T1000 (cell line): ENCODE measurements at regions not wholly inside any gene's neighbourhood (a gene's known extent, or its start where the extent isn't known, plus 50 kb on each side); places are given as distances from the start of the nearest gene placed in this dataset.

Experiments used
- DNase-seq: peaks from one replicate; lab custom pipeline; 2025; ENCODE audit warnings: mixed read lengths; lab: John Stamatoyannopoulos, UW

DNA sequence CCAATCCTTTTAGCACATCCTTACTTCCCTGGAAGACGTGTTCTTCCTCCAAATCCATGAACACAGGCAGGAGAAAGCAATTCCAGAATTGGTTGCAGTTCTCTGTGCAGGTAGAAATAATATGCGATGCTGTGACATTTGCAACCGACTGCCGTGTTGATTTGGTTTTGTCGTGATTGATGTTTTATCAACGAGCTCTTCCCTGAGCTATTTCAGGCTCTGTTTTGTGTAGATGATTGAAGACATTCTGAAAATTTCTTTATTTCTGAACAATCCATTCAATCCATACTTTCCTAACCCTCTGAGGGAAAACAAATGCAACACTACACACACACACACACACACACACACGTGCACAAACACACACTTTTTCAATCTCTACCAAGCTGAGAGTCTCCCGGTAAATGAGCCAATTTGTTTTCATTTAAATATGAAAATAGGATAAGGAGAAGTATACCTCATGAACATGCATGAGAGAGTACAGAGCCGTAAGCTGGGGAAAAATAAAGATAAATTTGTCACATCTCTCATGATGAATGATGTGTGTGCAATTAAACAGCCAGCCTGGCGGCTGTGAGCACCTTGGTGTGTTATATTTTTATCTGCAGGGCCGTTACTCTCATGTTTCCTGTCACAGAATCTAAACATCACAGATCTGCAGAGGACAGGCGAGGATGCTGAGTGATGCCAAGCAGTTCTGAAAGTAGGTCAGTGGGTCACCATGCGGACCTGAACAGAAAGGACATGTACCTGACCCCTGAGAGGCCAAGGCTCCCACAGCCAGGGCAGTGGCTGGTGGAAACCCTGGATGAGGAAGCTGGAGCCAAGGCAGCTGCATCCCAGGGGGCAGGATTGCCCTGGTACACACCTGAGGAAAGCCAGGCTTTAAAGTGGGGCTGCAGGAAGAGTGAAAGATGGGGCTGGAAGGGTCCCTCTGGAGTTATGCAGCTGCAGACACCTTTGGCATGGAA lies 64.8 kb downstream of the PDCL3 start:
- no peak for DNase-seq

DNA sequence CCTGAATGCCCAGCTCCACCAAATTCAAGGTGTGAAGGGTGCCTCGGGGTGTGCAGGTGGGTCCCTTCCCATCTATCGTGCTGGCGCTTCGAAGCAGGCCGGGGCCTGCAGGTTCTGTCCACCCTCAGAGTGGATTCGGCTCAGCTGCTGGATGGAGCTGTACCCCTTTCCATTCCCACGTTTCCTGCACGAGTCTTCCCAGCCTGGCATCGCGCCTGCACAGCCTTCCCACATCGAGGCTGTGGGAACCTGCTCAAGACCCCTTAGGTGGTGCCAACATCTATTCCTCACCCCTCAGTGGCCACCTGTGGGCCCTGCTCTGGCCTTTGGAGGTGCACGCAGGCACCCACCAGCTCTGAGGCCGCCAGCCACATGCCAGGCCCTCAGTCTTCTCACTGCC lies 65.7 kb downstream of the PDCL3 start:
- DNase-seq: no peak

DNA sequence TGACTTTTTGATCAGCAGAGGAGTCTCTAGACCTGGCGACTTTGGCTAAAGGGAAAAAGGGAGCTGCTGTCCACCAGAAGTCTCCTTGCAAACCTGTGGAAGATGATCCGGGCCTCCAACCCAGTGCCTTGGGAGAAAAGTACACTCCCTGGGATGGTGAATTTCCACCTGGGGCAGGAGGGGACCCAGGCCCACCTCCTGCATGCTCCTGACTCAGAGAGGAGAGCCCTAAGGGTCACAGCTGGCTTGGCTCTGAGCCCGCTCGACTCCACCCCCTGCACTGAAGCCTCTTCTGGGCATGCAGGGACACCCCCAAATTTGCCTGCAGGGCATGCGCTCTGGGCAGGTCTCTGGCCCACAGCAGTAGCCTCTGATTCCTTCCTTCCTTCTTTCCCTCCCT lies 66.5 kb downstream of the PDCL3 start:
- no peak for DNase-seq

- no peak for DNase-seq
Observed at GRCh38 chr2:100630473-100630977, 67.7 kb downstream of the PDCL3 start.

- no peak for DNase-seq
Observed at GRCh38 chr2:100632037-100632436, 69.2 kb downstream of the PDCL3 start.

DNA sequence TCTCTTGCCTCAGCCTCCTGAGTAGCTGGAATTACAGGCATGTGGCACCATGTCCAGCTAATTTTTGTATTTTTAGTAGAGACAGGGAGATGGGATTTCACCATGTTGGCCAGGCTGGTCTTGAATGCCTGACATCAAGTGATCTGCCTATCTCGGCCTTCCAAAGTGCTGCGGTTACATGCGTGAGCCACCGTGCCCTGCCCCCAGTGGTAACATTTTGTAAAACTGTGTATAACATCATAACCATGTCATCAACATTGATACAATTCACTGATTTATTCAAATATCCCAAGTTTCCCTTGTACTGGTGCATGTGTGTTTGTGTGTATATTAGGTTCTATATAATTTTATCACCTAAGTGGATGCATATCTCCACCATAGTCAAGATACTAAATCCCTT lies 70.0 kb downstream of the PDCL3 start:
- no peak for DNase-seq

GRCh38 chr2:100639588-100640390 lies 77.0 kb downstream of the PDCL3 start:
- no peak for DNase-seq

DNA sequence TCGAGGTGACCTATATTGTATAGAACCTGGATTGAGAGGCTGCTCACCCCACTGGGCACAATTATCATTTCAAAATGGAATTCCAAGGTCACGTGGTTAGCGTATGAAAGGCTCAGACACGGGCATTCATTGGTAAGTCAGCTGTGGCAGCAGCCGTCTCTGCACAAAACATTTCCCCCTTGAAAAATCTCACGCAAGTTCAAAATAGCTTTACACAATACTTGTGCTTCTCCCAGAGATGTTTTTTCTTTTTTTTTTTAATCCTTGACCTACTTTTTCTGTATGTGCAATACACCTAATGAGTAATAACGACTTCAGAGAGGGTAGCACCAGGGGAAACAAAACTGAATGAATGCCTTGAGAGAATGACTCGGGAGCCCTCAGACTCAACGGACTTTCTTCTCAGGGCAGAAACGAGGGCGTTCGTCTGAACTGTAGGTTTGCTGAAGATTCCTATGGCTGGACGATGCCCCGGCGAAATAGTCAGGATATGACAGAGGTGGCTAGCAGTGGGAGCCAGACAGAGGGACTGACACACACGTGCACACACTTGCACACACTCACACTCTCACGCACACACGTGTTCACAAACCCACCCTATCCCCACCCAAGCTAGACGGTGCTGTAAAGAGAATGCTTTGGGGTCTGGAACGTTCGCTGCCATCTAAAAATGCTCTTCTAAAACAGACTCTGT lies 77.8 kb downstream of the PDCL3 start:
- no peak for DNase-seq

- no peak for DNase-seq
Observed at GRCh38 chr2:100641125-100641435, 78.3 kb downstream of the PDCL3 start.

- no peak for DNase-seq
Observed at GRCh38 chr2:100642425-100642824, 79.6 kb downstream of the PDCL3 start.

DNA sequence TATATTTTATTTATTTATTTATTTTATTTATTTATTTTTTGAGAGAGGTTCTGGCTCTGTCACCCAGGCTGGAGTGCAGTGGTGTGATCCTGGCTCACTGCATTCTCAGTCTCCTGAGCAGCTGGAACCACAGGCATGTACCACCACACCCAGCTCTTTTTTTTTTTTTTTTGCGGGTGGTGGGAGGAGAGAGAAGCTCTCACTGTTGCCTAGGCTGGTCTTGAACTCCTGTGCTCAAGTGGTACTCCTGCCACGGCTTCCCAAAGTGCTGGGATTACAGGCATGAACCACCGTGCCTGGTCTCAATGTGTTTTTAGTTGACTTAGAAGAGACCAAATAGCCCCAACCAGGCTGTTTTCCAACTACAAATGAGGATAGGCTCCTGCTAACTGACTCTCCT lies 80.7 kb downstream of the PDCL3 start:
- no peak for DNase-seq

DNA sequence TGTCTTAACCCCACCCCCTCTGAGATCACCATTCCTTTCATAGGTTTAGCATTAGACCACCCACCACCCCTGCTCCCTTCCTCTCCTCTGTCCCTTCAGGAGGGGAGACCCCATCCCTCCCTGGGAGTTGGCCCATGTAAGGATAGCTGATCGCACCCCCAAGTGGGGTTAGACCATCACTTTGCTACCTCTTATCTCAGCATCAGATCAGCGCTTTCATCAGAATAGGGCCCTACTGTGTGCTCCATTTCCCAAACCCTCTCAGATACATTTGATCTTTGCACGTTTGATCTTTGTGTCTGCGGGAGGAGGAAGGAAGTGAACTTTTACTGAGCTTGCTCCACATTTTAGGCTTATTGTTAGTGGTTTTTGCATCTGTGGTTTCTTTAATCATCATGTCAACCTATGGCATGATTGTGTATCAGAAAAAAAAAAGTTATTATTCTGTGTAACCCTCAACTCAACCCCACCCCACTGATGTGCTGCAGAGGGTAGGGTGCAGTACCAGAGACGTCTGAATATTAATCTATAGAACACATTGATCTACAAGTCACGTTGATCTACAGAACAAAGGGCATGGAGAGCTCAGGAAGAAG lies 81.2 kb downstream of the PDCL3 start:
- DNase-seq: no peak

GRCh38 chr2:100645695-100646429 lies 83.1 kb downstream of the PDCL3 start:
- DNase-seq: no peak

DNA sequence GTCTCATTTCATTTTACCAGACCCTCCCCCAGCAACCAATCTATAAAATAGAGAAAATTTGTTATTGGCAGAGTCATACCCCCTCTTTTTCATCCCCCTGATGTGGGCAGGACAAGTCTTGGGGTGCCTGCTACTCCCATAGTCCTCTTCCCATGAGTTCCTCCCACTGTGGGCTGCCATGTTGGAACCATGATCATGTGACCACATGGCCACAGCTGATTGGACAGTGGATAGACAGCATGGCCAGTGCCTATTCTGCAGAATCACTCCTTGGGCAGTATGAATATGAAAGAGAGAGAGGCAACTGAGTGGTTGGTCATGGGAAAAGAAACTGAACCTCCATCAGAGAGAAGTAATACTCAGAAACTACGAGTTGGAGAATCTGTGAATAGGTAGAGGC lies 84.9 kb downstream of the PDCL3 start:
- no peak for DNase-seq

DNA sequence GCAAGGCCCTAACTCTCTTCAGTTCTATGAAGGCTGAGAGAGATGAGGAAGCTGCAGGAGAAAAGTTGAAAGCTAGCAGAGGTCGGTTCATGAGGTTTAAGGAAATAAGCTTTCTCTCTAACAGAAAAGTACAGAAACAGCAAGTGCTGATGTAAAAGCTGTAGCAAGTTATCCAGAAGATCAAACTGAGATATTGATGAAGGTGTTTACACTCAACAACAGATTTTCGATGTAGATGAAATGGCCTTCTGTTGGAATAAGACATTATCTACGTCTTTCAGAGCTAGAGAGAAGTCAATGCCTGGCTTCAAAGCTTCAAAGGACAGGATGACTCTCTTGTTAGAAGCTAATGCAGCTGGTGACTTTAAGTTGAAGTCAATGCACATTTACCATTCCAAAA lies 87.4 kb downstream of the PDCL3 start:
- DNase-seq: no peak

- DNase-seq: no peak
Observed at GRCh38 chr2:100653449-100654035, 90.7 kb downstream of the PDCL3 start.

- no peak for DNase-seq
Observed at GRCh38 chr2:100654611-100655010, 91.8 kb downstream of the PDCL3 start.

DNA sequence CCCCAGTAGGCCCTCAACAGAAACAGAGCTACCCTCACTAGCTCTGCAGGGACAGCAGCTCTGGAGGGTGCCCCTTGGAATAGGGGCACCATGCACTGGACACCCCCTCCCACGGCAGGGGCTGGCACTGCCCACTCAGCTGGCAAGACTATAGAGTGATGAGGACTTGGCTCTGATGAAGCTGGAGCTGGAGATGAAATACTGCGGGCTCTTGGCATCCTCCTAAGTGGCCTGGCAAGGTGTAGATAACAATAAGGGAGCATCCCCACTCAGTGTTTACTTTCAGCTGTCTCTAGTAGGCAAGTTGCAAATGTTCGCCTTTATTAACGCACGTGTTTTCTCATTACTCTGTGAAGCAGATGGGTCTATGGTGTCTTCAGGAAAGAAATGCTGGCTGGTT lies 92.7 kb downstream of the PDCL3 start:
- no peak for DNase-seq

- no peak for DNase-seq
Observed at GRCh38 chr2:100655936-100656534, 93.2 kb downstream of the PDCL3 start.

- DNase-seq: no peak
Observed at GRCh38 chr2:100658017-100658416, 95.2 kb downstream of the PDCL3 start.
